Endothelial cell of hepatic sinusoid (primary cell): ENCODE measurements at regions not wholly inside any gene's neighbourhood (a gene's known extent, or its start where the extent isn't known, plus 50 kb on each side); places are given as distances from the start of the nearest gene placed in this dataset.

Experiments used
- in situ Hi-C: cut with HindIII; loops from 2 replicates; pipeline ENCODE4 v1.10.0; 2017; ENCODE audit warnings: low sequenced_read_pairs

DNA sequence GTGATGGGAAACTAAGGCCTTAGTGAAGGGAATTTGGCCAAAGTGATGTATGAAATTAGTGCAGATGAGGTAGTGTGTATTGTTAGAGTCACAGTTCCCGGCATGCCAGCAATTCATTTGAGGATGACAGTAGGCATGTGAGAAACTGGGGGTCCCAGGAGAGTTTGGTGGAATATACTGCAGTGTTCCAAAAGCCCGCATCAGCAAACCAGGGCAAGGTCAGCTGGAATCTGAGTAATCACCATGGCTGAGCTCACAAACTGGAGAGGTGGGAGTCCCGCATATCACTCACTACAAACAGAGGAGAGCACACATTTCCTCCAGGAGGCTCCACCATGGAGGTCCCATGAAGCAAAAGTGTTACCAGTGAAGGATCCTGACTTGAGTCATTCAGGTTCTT is 740.7 kb downstream of the TNS3 start:
- in situ Hi-C loops, result no loop called here

DNA sequence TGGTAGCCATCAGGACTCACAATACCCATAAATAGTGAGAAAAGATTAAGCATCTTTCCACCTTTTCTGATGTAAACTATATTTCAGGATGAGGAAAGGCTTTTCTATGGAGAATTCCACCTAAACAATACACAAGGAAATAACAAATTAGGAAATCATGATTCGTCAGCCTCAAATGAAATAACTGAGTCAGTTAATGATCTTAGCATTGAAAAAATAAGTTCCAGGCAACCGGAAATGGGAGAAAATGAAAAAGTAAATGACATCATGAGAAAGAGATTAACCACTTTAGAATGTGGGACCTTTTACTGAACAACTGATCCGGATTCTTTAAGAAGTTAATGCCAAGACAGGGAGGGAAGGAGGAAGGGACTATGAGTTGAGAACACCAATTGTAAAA is 742.3 kb downstream of the TNS3 start:
- in situ Hi-C loops, result no loop called here

DNA sequence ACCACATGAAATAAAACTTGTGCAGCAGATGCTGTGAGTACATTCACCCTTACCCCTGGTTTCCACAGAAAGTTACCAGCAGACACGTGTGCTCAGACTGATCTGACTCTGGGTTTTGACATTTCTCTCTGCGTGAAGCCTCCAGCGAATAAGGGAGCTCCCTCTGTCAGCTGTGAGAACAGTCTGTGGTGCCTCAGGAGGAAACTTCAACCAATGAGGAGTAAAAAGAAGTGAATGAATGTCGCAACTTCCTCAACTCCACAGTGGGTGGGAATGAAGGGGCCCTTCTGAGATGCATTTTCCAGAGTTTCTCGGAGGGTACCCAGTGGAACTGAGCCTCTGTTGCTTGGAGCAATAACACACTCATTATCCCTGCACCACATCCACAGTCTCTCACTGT is 743.4 kb downstream of the TNS3 start:
- in situ Hi-C loops, result no loop called here

DNA sequence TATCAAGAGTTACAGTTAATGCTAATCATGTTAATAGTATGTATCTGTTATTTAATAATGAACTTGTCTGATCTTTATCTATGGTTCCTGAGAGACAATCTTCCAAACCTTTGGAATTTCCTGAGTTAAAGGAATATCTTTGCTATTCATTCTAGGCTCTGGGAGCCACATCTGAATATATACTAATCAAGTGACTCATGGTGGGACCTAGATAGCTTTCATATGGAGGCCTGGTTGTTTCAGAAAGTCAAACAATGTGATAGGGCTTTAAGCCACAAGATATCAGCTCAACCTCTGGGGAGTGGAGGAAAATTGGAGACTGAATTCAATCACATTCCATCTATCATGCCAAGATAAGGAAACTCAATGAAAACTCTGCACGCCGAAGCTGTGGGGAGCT is 746.4 kb downstream of the TNS3 start:
- in situ Hi-C loops, result no loop called here

DNA sequence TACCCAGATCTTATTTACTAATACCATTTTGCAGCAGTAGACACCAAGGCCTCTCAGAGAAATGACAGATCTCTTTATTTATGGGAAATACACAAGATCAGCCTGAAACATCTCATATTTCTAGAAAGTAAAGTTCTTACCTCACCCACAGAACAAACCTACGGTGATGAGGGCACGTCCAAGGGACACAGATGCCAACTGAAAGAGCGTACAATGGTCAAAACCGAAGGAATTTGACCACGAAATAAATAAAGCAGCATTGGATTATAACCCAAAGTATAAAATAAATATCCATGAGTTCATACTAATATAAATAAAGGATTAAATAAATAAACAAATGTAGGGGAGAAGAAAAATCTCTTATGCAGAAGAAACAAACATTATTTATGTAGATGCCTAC is 747.0 kb downstream of the TNS3 start:
- in situ Hi-C loops, result no loop called here

DNA sequence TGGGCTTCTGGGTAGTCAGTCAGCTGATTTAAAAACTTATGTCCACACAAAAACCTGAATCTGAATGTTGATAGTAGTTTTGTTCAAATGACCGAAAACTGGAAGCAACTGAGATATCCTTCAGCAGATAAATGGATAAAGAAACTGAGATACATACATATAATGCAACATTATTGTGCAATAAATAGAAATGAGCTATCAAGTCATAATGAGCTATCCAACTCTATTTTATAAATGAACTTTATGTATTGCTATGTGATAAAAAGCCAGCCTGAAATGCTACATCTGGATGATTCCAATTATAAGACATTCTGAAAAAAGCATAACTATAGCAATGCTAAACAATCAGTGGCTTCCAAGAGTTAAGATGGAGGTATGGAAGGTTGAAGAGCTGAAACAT is 748.7 kb downstream of the TNS3 start:
- in situ Hi-C loops, result no loop called here

DNA sequence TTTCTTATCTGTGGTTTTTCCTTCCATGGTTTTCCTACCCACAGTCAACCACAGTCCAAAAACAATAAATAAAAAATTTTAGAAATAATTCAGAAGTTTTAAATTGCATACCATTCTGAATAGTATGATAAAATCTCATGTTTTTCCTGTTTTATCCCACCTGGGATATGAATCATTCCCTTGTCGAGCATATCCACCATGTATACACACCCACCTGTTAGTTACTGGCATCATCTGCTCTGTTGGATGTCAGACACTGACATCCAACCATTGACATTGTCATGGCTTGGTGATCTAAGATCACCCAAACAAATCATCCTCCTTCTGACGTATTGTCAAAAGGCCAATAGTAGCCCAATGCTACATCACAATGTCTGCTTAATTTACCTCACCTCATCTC is 749.8 kb downstream of the TNS3 start:
- in situ Hi-C loops, result no loop called here

DNA sequence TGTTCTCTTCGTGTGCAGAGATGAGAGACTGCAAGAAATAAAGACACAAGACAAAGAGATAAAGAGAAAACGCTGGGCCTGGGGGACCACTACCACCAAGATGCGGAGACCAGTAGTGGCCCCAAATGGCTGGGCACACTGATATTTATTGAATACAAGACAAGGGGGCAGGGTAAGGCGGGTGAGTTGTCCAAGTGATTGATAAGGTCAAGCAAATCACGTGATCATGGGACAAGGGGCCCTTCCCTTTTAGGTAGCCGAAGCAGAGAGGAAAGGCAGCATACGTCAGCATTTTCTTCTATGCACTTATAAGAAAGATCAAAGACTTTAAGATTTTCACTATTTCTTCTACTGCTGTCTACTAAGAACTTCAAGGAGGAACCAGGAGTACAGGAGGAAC is 762.1 kb downstream of the TNS3 start:
- in situ Hi-C loops, result no loop called here

DNA sequence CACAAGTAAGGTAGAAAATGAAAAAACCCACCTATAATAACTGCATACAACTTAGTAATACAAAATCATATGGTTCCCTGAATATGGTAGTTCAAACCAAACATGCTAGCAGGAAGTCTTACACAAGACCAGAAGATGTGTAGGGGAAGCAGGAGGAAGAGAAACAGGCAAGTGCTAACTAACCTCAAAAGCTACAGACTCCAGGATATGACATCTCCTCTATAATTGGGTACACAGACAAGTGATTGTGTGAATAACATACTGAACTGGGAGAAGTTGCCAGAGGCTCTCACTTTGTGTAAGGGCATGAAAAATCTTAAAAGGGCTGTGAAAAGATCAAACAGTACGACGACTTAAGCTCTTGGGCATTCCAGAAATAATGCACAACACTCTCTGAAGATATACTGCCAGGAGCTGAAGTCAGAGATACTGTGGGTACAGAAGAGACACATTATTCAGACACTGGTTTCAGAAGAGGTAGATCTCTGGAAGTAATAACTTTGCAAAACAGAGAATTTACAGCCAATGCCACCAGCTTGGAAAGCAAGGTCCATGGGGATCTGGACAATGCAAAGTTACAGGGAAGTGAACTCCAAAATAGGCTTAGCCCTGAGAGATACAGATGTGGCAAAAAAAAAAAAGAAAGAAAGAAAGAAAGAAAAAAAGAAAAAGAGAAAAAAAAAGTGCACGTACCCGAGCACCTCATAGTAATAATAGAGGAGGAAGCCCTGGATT is 767.2 kb downstream of the TNS3 start:
- in situ Hi-C loops, result no loop called here

DNA sequence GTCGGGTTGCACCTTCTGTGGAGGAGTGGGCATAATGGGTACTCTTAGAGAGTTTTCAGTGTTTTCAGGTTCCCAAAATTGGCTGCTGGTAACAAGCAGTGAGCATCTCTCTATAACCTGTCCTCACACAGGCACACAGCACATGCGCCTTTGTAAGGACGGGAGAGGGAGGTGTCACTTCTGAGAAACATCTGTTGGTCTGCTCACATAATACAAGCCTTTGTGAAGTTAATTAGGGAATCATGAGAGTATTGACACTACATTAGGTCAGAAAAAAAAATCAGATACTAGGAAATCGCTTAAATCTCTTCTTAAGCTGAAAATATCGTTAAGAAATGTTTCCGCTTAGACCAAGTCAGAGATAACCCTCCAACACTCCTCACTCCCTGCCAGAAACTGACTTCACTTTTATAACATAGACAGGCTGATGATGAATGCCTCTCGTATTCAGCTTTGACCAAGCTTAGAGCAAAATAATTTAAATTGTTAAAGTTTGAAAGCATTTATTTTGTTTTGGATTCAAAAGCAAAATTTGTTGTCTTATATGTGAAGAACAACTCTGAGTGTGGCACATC is 769.7 kb downstream of the TNS3 start:
- in situ Hi-C loops, result no loop called here

DNA sequence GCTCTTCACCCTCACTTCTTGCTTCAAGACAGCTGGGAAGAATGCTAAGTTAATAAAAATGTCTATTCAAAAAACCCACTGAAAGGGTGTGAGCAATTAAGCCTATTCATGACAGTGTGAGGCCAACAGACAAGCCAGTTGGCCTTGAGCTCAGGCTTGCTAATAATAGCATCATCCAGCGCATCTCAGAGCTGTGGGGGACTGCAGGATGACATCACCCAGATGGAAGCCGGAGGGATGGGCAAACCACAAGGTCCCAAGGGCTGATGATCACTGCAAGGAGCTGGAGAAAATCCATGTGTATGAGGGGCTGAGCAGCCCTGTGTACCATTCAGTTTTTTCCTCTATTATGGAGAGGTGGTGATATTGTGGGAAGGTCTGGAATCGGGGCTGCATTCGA is 770.4 kb downstream of the TNS3 start:
- in situ Hi-C loops, result no loop called here

DNA sequence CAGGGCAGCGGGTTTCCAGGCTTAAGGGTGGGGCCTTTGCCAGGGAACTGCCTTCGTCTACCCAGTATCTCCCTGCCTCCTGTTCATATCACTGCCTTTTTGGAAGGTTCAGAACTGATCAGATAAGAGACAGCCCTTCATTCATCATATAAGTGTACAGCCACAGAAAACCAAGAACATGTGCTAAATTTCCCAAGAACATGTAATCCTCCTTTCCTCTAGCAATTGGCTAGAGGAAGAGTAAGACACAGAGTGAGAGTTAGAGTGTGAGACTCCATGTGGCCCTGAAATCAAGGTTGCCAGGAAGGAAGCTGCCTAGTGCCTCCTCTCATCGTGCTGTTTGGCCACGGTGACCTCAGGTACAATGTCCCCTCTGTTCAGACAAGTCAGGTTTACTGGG is 770.9 kb downstream of the TNS3 start:
- in situ Hi-C loops, result no loop called here

DNA sequence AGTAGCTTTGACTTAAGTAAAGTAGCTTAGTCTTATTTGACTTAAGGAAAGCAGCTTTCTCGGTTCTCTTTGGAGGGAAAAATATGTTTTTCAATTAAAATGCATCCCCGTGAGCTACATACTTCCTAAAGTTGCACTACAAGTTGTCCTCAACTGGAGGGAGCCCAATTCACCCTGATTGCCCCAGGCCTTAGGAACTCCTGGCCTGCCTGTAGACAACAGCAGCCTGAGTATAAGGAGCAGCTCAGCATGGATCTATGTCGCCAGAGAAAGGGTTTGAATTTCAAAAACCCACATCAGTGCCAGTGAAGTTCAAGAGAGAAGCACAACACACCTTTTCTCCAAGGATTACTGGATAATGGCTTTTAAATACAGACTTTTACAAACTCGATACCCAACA is 772.0 kb downstream of the TNS3 start:
- in situ Hi-C loops, result no loop called here

DNA sequence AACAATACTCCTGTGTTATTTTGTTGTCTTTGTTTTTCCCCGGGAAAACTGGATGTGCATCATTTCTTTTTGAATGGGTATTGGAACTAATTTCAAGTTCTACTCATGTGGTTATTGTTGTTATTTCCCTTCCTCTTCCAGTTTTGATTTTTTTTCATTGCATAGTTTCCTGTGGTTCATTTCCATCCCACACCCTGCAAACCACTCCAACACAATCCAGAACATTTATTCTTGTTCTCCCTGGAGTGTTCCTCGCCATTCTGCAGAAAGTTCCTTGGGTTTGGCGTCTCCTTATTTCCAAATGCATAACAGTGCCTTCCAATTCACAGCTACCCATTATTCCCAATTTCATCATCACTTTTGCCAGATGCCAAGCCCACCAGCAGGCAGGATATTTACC is 775.1 kb downstream of the TNS3 start:
- in situ Hi-C loops, result no loop called here

DNA sequence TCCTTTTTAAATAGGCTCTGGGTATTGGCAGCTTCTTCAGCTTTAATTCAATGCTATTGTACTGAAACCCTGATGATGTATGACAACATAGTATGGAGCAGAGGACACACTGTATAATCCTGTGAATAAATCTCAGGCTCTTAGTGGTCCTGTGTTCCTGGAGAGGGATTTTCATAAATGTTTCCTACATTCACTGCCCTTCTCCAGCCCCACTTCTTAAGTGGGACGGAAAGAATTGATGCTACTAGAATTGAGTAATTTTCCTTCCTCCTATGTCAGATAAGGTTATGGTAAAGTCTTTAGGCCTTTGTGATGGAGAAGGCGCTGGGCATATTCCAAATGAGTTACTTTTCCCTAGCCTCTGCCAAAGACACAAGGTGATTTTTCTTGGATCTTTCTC is 779.4 kb downstream of the TNS3 start:
- in situ Hi-C loops, result no loop called here

DNA sequence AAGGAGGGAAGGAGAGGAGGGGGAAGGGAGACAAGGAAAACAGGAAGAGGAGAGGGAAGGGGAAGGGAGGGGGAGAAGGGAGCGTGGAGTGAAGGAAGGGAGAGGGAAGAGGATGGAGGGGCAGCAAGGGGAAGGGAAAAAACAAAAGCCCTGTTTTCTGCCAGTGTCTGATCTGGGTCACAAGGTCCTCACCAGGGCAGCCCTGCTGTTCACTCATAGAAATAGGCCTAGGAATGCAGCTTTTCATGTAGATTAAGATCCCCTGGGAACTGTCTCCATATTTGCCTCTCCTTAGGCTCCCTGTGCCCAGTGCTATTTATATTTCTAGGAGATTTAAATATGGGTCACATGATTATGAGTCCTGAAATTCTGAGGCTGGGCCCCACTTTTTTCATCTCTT is 790.7 kb downstream of the TNS3 start:
- in situ Hi-C loops, result no loop called here

DNA sequence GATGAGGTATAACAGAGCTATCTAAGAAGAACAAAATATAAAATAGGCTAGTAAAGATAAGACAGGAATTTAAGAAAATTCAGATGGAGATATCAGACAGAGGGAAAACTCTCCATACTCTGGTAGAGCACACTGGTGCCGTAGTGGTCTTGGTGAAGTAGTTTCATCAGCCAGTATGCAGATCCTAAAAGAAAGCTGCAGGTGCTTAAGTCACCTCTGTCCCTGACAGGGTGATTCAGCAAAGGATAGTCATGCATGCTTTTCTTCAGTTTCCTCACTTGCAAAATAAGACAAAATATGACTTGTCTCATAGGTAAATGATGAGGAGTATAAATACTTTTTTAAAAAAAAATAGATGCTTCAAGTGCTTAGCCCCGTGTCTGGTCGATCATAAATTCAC is 794.9 kb downstream of the TNS3 start:
- in situ Hi-C loops, result no loop called here

DNA sequence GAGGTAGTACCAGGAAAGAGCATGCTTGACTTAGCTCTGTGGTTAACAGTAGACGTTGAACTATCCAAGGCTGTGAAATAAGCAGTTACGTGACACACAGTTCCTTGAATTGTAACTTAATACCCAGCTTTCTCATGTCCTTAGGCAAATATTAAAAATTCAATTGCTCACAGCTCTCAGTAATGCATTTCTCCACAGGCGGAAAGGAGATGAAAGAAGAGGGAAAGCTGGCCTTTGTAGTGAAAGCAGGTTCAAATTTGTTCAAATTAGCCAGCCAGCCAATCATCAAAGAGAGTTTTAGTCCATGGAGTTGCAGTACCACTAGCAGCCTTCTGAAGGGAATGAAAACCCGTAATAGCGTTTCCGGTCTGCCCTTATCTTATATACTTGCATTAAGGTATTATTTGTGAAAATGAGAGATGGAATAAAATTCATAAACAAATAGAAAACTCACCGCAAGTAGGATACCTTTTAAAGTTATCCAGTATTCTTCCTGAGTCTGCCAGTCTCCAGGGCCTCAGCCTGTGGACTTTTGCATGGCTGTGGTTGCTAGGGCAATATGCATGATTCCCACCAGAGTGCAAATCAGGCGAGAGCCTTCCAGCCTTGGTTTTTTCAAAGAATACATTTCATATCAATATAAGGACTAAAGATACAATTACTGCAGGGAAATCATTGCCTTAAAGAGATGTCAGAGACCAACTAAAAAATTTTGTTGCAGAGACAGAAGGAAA is 795.5 kb downstream of the TNS3 start:
- in situ Hi-C loops, result no loop called here

DNA sequence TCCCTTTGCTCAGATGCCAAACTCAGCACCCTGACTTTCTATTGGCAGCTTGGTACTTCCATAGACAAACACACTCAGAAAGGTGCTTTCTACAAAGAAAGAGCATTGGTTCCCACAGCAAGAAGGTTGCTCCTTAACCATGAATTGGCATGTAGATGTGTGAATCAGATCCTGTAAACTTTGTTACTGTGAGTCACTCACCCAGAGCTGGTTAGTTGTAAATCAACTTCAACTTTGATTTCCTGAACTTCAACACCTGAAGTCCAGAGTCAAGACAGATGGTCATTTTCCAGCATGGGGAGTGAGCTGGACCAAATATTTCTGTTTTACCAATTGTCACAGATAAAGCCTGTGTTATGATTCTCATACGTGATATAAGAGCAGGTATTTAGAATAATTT is 797.2 kb downstream of the TNS3 start:
- in situ Hi-C loops, result no loop called here

DNA sequence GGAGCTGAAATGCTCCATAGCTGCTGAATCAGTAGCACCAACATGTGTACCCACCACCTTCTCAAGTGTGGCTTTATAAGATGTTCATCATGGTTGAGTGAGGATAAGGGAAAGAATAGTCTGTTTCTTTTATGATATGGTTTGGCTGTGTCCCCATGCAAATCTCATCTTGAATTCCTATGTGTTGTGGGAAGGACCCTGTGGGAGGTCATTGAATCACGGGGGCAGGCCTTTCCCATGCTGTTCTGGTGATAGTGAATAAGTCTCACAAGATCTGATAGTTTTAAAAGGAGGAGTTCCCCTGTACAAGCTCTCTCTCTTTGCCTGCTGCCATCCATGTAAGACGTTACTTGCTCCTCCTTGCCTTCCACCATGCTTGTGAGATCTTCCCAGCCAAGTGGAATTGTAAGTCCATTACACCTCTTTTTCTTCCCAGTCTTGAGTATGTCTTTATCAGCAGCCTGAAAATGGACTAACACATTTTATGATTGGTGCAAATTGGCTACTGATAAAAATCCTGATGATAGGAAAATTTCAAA is 799.9 kb downstream of the TNS3 start:
- in situ Hi-C loops, result no loop called here

DNA sequence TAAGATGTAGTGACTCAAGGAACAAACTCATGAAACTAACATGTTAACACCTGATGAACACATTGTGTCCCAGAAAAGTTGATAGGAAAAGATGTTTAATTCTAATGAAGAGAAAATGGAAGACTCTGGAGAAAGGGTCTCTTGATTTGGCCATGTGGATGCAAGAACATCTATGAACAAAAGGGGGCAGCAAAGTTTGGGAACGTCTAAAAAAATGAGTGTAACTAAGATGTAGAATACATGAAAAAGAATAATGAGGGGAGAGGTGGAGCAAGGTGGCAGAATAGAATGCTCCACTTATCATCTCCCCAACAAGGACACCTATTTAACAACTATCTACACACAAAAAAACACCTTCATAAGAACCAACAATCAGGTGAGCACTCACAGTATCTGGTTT is 805.1 kb downstream of the TNS3 start:
- in situ Hi-C loops, result no loop called here

DNA sequence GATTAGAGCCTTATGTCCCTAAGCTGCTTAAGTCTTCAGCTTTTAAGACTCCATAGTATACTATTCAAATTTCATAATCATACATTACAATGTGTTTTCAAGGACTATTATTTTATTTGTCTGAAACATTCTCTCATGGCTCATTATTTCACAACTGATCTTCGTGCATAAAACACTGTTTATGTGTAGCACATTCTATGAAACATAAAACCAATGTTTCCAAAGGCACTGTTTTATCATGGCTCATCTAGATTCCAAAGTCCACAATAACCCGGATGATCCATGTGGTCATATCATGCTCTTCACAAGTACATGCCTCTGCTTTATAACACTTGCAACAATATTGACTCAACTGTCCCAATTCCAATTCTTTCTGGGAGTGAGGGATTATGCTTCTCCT is 806.1 kb downstream of the TNS3 start:
- in situ Hi-C loops, result no loop called here
